Muscle of leg (tissue), 3 donors: ENCODE measurements at regions not wholly inside any gene's neighbourhood (a gene's known extent, or its start where the extent isn't known, plus 50 kb on each side); places are given as distances from the start of the nearest gene placed in this dataset.
"Not testable (repeated sequence)": the region's sequence is repeated elsewhere in the genome, so short reads cannot be mapped to it uniquely, and the experiment has no call there.

Experiments
- DNase-seq: peaks from one replicate; pipeline ENCODE4 v3.0.0; 2013
- H3K27ac ChIP-seq: one replicate; pipeline ENCODE4 v1.5.1; 2013; ENCODE audit warnings: mild to moderate bottlenecking, low read length, control low read depth
- H3K27me3 ChIP-seq: one replicate; pipeline ENCODE4 v1.6.1; 2013; ENCODE audit warnings: low read length; ENCODE audit not compliant: control insufficient read depth, insufficient read depth
- H3K36me3 ChIP-seq: one replicate; pipeline ENCODE4 v1.6.1; 2013; ENCODE audit warnings: low read length; ENCODE audit not compliant: control insufficient read depth, insufficient read depth
- H3K4me1 ChIP-seq: one replicate; pipeline ENCODE4 v1.6.1; 2013; ENCODE audit warnings: low read length; ENCODE audit not compliant: control insufficient read depth, insufficient read depth
- H3K4me3 ChIP-seq: one replicate; pipeline ENCODE4 v1.5.1; 2013; ENCODE audit warnings: low read length, control low read depth
- H3K9me3 ChIP-seq: replicated peaks from 2 replicates; pipeline ENCODE4 v1.6.1; 2013; ENCODE audit warnings: low read depth, low read length; ENCODE audit not compliant: control insufficient read depth
- WGBS: methylation state at CpG from one replicate; pipeline ENCODE4 v1.1.5; 2013; ENCODE audit warnings: missing lambda C conversion rate; ENCODE audit not compliant: insufficient coverage; 5-methylcytosine and 5-hydroxymethylcytosine counted together

DNA sequence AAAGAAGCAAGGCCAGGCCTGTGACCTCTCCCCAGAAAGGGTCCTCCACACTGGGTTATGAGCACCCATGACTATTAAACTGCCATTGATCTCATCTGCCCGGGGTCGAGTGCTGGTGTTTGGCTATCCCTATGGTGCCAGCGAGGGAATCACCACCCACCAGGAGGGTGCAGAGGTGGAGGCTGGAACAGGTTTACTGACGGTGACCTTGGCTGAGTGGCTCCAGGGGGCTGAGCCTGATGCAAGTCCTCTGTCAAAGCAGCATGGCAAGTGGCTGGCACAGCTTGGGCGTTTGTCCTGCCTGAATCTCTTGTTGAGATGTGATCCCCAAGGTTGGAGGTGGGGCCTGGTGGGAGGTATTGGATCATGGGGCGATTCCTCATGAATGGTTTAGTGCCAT, 196.4 kb upstream of the HDAC4 start:
- peaks cover 3% of the 10 kb centered on the region for H3K27me3 ChIP-seq
- DNase-seq: no peak
- 89% methylated on average over 3 of the region's 6 CpGs for WGBS
- no peak overlapping the region for H3K27ac ChIP-seq
- no peaks in the 10 kb centered on the region for H3K36me3 ChIP-seq
- no peak overlapping the region for H3K4me3 ChIP-seq
- peaks cover 2% of the 10 kb centered on the region for H3K9me3 ChIP-seq
- peaks cover 4% of the 10 kb centered on the region for H3K4me1 ChIP-seq

DNA sequence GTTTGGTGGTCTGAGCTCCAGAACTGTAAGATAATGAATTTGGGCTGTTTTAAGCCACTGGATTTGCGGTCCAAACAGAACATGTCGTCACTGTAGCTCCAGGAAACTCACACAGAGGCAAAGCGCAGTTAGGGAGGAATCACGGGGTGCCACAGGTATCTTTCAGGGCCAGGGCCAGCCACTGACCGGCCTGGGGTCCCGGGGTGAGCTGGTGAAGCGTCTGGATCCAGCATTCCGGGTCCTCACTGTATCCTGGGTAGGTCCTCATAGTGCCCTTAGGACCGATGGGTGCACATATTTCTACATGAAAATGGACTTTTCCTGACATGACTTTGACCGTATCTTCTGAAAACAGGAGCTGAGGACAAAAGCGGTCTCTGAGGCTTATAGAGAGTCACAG, 196.0 kb upstream of the HDAC4 start:
- H3K4me3 ChIP-seq: no peak overlapping the region
- H3K4me1 ChIP-seq: peaks cover 4% of the 10 kb centered on the region
- H3K9me3 ChIP-seq: peaks cover 2% of the 10 kb centered on the region
- H3K27me3 ChIP-seq: peaks cover 3% of the 10 kb centered on the region
- no peaks in the 10 kb centered on the region for H3K36me3 ChIP-seq
- WGBS: 90% methylated on average over 11 of the region's 11 CpGs
- DNase-seq: no peak
- H3K27ac ChIP-seq: no peak overlapping the region

DNA sequence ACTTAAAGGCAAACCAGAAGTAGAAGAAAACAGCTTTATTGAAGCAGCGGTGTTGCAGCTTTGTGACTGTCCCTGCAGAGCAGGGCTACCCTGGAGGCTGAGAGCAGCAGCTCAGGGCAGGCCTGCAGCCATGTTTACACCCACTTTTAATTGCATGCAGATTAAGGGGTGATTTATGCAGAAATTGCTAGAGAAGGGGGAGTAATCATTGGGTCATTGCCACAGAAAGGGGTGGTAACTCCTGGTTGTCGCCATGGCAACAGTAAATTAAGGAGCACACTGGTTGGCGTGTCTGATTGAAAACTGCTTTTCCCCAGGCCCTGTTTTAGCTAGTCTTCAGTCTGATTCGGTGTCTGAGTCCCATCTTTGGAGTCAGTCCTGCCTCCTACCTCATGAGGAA, 195.4 kb upstream of the HDAC4 start:
- no peak overlapping the region for H3K4me3 ChIP-seq
- 54% methylated on average over 3 of the region's 4 CpGs for WGBS
- peaks cover 3% of the 10 kb centered on the region for H3K27me3 ChIP-seq
- H3K9me3 ChIP-seq: peaks cover 2% of the 10 kb centered on the region
- H3K4me1 ChIP-seq: peaks cover 4% of the 10 kb centered on the region
- DNase-seq: peak; percentile 36
- H3K36me3 ChIP-seq: no peaks in the 10 kb centered on the region
- H3K27ac ChIP-seq: no peak overlapping the region

DNA sequence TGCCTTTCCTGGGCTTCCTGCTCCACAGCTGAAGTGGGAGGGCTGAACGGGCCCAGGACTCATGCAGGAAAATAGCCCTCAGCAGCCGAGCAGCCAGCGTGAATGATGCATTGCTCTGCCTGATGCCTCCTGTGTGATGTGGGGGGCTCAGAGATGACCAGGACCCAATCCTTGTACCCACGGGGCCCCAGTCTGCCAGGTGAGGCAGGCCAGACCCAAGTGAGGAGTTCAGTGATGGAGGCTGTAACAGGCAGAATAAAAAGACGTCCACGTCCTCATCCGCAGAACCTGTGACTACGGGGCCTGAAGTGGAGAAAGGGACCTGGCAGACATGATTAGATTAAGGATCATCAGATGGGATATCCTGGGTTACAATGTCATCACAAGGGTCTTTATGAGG, 194.9 kb upstream of the HDAC4 start:
- no peak for DNase-seq
- WGBS: 92% methylated on average over 8 of the region's 8 CpGs
- Histone ChIP-seq H3K4me3 (no peak overlapping the region), H3K4me1 (peaks cover 4% of the 10 kb centered on the region), H3K9me3 (peaks cover 2% of the 10 kb centered on the region), H3K27me3 (peaks cover 3% of the 10 kb centered on the region), H3K36me3 (no peaks in the 10 kb centered on the region), H3K27ac (no peak overlapping the region)

DNA sequence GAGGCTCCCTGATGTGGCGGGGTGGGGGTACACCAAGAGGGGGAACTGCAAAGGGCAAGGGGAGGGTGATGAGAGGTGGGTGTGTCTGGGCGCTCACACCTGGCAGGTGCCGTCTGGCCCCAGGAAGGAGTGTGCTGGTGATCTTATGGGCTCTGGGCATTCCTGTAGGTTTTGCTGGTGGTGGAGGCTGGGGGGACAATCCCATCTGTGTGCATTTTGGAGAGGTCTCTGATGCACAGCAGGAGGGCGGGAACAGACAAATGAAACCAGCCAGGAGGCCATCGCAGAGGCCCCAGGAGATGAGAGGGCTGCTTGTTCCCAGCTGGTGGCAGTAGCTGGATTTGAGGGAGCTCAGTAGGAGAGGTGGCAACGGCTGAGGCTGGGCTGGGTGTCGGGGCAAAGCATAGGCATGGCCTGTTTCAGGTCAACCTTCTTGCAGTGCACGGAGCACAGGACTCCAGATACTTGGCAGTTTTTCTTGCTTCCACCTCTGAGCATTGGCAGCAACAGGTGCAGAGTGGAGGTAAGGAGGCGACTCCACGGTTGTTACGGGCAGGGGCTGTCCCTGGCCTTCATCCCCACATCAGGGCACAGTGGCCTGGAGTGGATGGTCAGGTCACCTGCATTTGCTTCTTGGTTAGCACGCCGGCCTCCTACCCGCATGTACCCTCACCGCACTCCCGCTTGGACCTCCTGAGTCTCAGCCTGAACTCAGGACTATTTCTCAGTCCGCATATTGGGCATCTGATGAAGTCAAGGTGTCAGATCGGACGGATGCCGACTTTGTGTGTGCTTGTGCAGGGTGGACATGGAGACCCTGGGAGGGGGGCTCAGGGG, 194.2 kb upstream of the HDAC4 start:
- Histone ChIP-seq H3K4me1 (peaks cover 3% of the 10 kb centered on the region), H3K9me3 (peaks cover 2% of the 10 kb centered on the region), H3K27me3 (no peaks in the 10 kb centered on the region), H3K4me3 (no peak overlapping the region), H3K36me3 (no peaks in the 10 kb centered on the region), H3K27ac (no peak overlapping the region)
- no peak for DNase-seq
- 92% methylated on average over 17 of the region's 20 CpGs for WGBS

DNA sequence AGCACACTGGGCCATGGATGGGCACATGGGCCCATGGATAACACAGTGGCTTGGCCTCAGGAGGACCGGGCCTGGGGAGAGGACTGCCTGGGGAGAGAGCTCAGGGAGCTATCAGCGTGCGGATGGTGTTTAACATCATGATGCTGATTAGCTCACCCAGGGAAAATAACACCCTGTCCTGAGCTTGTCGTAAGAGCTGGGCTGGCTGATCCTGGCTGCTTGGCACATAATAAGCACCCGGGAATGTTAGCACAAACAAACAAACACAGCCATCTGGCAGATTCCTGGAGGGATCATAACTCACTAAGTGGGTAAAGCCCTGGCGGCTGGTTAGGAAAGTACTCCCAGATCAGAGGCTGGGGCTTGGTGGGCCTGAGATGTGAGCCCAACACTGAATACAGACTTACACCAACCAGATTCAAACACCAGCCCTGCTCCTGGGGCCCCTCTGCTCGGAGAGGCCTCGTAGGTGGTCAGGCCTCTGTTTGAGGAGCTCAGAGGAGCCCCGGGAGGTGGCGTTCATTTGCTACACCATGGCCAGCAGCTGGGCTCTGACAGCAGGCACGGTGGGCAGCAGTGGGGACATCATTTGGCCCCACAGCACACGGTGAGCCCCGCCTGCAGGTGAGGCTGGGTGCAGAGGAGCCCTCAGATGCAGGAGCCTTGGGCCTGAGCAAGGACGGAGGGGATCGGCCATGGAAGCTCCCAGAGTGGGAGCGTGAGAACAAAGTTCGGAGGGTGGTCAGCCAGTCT, 193.4 kb upstream of the HDAC4 start:
- DNase-seq: no peak
- Histone ChIP-seq H3K27me3 (no peaks in the 10 kb centered on the region), H3K9me3 (peaks cover 2% of the 10 kb centered on the region), H3K4me1 (peaks cover 2% of the 10 kb centered on the region), H3K36me3 (no peaks in the 10 kb centered on the region), H3K4me3 (no peak overlapping the region), H3K27ac (no peak overlapping the region)
- WGBS: 77% methylated on average over 15 of the region's 17 CpGs

DNA sequence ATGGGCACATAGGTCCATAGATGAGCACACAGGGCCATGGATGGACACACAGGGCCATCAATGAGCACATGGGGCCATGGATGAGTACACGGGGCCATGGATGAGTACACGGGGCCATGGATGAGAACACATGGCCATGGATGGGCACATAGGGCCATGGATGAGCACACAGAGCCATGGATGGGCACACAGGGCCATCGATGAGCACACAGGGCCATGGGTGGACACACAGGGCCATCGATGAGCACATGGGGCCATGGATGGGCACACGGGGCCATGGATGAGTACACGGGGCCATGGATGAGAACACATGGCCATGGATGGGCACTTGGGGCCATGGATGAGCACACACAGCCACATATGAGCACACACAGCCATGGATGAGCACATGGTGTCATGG, 192.6 kb upstream of the HDAC4 start:
- WGBS: 87% methylated on average over 6 of the region's 6 CpGs
- no peak for DNase-seq
- H3K27me3 ChIP-seq: no peaks in the 10 kb centered on the region
- H3K9me3 ChIP-seq: peaks cover 2% of the 10 kb centered on the region
- H3K4me3 ChIP-seq: no peak overlapping the region
- H3K36me3 ChIP-seq: no peaks in the 10 kb centered on the region
- H3K4me1 ChIP-seq: peaks cover 10% of the 10 kb centered on the region
- no peak overlapping the region for H3K27ac ChIP-seq

DNA sequence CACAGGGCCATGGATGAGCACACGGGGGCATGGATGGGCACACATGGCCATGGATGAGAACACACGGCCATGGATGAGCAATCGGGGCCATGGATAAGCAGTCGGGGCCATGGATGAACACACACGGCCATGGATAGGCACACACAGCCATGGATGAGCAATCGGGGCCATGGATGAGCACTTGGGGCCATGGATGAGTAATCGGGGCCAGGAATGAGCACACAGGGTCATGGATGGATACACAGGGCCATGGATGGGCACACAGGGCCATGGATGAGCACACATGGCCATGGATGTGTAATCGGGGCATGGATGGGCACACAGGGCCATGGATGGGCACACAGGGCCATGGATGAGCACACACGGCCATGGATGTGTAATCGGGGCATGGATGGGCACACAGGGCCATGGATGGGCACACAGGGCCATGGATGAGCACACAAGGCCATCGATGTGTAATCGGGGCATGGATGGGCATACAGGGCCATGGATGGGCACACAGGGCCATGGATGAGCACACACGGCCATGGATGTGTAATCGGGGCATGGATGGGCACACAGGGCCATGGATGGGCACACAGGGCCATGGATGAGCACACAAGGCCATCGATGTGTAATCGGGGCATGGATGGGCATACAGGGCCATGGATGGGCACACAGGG, 191.9 kb upstream of the HDAC4 start:
- 98% methylated on average over 7 of the region's 16 CpGs for WGBS
- not testable (repeated sequence) for DNase-seq, H3K27ac ChIP-seq

DNA sequence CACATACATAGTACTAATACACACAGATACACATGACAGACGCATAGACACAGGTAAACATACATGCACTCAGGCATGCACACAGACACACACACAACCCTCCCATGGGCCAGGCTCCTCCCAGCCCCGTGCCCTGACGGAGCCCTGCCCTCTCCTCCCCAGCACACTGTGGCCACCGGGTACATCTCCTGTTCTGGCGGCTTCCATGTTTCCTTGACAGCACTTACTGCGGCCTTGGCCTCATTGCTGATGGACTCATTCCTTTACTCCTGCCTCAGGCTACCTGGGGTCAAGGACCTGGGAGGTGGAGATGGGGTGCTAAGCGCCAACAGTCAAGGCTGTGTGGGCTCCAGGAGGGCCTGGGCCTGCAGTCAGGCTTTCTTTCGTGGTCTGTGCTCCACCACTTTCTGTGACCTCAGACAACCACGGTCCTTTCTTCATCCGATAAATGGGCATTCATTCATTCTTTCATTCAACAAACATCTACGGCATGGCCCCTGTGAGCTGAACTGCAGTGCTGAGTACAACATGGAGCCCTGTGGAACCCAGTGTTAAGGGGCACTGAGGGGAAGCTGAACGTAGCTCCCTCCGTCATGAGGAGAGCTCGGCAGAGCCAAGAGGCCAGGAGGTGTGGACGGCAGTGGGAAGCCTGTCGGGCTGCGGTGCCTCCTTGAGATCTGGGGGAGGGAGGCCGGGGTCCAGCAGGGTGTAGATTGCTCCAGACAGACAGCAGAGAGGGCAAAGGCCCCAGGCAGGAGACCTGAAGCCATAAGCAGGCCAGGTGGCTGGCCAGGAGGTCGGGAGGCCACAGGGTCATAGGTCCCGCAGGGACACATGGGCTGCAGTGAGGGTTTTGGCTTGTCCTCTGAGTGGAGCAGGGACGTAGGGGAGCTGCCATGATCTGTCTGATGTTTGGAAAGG, 190.4 kb upstream of the HDAC4 start:
- 80% methylated on average over 17 of the region's 21 CpGs for WGBS
- Histone ChIP-seq H3K4me3 (no peak overlapping the region), H3K4me1 (peaks cover 10% of the 10 kb centered on the region), H3K27me3 (no peaks in the 10 kb centered on the region), H3K9me3 (peaks cover 2% of the 10 kb centered on the region), H3K36me3 (no peaks in the 10 kb centered on the region), H3K27ac (no peak overlapping the region)
- no peak for DNase-seq

More for the DNA sequence above, 191.9 kb upstream of the HDAC4 start:
- not testable (repeated sequence) for H3K9me3 ChIP-seq, H3K4me1 ChIP-seq, H3K27me3 ChIP-seq, H3K36me3 ChIP-seq, H3K4me3 ChIP-seq
